ENCODE measurements at regions not wholly inside any gene's neighbourhood (a gene's known extent, or its start where the extent isn't known, plus 50 kb on each side); places are given as distances from the start of the nearest gene placed in this dataset.

GRCh38 chr2:217636991-217637561 lies 365.7 kb downstream of the TNS1 start (continued):
- TF ChIP-seq CEBPZ (IDR thresholded peaks at IDR 0.05; ENCODE audit: low read length), result no peak
- TF ChIP-seq ZFYVE20 (CRISPR knock-in tag; IDR thresholded peaks at IDR 0.05; ENCODE audit: borderline replicate concordance, low read depth), result no peak
- TF ChIP-seq ZNF552 (CRISPR knock-in tag; IDR thresholded peaks at IDR 0.05; ENCODE audit: borderline replicate concordance), result no peak
- TF ChIP-seq ZNF138 (CRISPR knock-in tag; IDR thresholded peaks at IDR 0.05; ENCODE audit: low read depth), result no peak

- FAIRE-seq, result no peak
- 5% methylated on average over 5 of the region's 5 CpGs for WGBS (ENCODE audit: low lambda C conversion rate)
- no peaks in the 10 kb centered on the region for H3K36me3 ChIP-seq (replicated peaks in 1 of 2; ENCODE audit: control insufficient read depth in 1 of 2, insufficient read depth in 2 of 2, low read length in 2 of 2)
- H3K4me2 ChIP-seq (ENCODE audit: low read depth, low read length), result no peak overlapping the region
- in situ Hi-C loops (cut with HindIII; ENCODE audit: extremely low pct_ligation_motif_present, low pct_unique_long_range_greater_than_20kb), result no loop called here
- no peaks in the 10 kb centered on the region for H3K4me1 ChIP-seq (ENCODE audit: insufficient read depth, low read length)
- no peaks in the 10 kb centered on the region for H3K79me2 ChIP-seq (ENCODE audit: insufficient read depth, low read length)
- ChIA-PET CTCF (ENCODE audit: low intra/inter-chr PET ratio, low total read pairs) (no interaction called here), POLR2A (no interaction called here)
- H4K20me1 ChIP-seq (ENCODE audit: insufficient read depth, low read length), result no peaks in the 10 kb centered on the region
- peaks cover 0 to 18% of the 10 kb centered on the region in 2 experiments; a peak in 2 of 5 replicates for H3K27me3 ChIP-seq (ENCODE audit: control insufficient read depth in 1 of 2, insufficient read depth in 2 of 2, low read length in 2 of 2)
- no peak overlapping the region for H3K27ac ChIP-seq (ENCODE audit: extremely low read length, insufficient read depth, low read length)
- H3K4me3 ChIP-seq (replicated peaks in 1 of 3; ENCODE audit: insufficient read depth in 1 of 3, low read depth in 2 of 3, low read length in 3 of 3), result no peak overlapping the region
- ATAC-seq, result no peak
- BruUV-seq (replicated peaks), result no TSS peak
- no peak overlapping the region for H3K9ac ChIP-seq (ENCODE audit: insufficient read depth, low read depth, low read length)
- H2AFZ ChIP-seq (ENCODE audit: low read length), result no peak overlapping the region
- H3K9me3 ChIP-seq (ENCODE audit: low read length), result no peaks in the 10 kb centered on the region
- intact Hi-C loops (cut with micrococcal nuclease; ENCODE audit: unreplicated experiment), result no loop called here
- no peak for DNase-seq (ENCODE audit: low spot score)
- TF ChIP-seq ZNF816 (CRISPR knock-in tag; IDR thresholded peaks at IDR 0.05; ENCODE audit: borderline replicate concordance) (no peak), ZNF30 (CRISPR knock-in tag; IDR thresholded peaks at IDR 0.05) (no peak), PATZ1 (CRISPR knock-in tag; IDR thresholded peaks at IDR 0.05) (no peak), NFAT5 (CRISPR knock-in tag; IDR thresholded peaks at IDR 0.05) (no peak), HNF4A (CRISPR knock-in tag; IDR thresholded peaks at IDR 0.05) (no peak), ZFP36 (IDR thresholded peaks at IDR 0.05; ENCODE audit: borderline replicate concordance, low read depth, low read length, partially characterized antibody) (no peak), MIER3 (CRISPR knock-in tag; IDR thresholded peaks at IDR 0.05; ENCODE audit: borderline replicate concordance) (no peak), ZNF431 (CRISPR knock-in tag; IDR thresholded peaks at IDR 0.05; ENCODE audit: borderline replicate concordance, low read depth) (no peak)
These were observed 366.2 kb downstream of the TNS1 start for GRCh38 chr2:217636578-217636977.
